HL-60 (cell line): ENCODE measurements at regions not wholly inside any gene's neighbourhood (a gene's known extent, or its start where the extent isn't known, plus 50 kb on each side); places are given as distances from the start of the nearest gene placed in this dataset.

Experiments
- DNase-seq, 2 experiments: peaks; one replicate each; pipeline ENCODE4 v3.0.0-alpha.2; 2010 to 2020; ENCODE audit warnings: low read depth in 1 of 2, low spot score in 1 of 2
- H3K27ac ChIP-seq: fragments of 250-450 bp; sonication (Bioruptor Pico); replicated peaks from 2 replicates; pipeline ENCODE4 v1.5.1; 2020; ENCODE audit warnings: mild to moderate bottlenecking, moderate library complexity
- H3K27me3 ChIP-seq: fragments of 250-450 bp; sonication (Bioruptor Pico); 2 replicates; pipeline ENCODE4 v1.5.1; 2021; ENCODE audit warnings: mild to moderate bottlenecking, moderate library complexity; ENCODE audit not compliant: insufficient read depth, poor library complexity, severe bottlenecking
- H3K4me3 ChIP-seq: replicated peaks from 2 replicates; pipeline ENCODE4 v1.5.1; 2011; ENCODE audit warnings: mild to moderate bottlenecking, control low read depth, low read length; ENCODE audit not compliant: insufficient read depth
- GABPA ChIP-seq: IDR thresholded peaks from 2 replicates; pipeline ENCODE4 v1.6.1; 2012; ENCODE audit warnings: low read depth
- POLR2AphosphoS5 ChIP-seq: IDR thresholded peaks from 2 replicates; pipeline ENCODE4 v1.6.1; 2012; ENCODE audit warnings: low read depth
- REST ChIP-seq: IDR thresholded peaks from 2 replicates; pipeline ENCODE4 v1.6.1; 2012; ENCODE audit warnings: low read depth; ENCODE audit not compliant: insufficient replicate concordance
- SPI1 ChIP-seq: IDR thresholded peaks from 2 replicates; pipeline ENCODE4 v1.6.1; 2012; ENCODE audit warnings: low read depth, mild to moderate bottlenecking, borderline replicate concordance
- TF ChIP-seq, protein P1 (sequence below): IDR thresholded peaks from one replicate; pipeline ENCODE4 v1.5.1; 2011; ENCODE audit warnings: low read length, control low read depth, inconsistent platforms; ENCODE audit not compliant: insufficient read depth

- H3K4me3 ChIP-seq = no peak overlapping the region
- DNase-seq = no peak
- H3K27me3 ChIP-seq = no peaks in the 10 kb centered on the region
- TF ChIP-seq POLR2AphosphoS5 (no peak), SPI1 (no peak), GABPA (no peak), REST (no peak)
- TF ChIP-seq, protein P1, sequence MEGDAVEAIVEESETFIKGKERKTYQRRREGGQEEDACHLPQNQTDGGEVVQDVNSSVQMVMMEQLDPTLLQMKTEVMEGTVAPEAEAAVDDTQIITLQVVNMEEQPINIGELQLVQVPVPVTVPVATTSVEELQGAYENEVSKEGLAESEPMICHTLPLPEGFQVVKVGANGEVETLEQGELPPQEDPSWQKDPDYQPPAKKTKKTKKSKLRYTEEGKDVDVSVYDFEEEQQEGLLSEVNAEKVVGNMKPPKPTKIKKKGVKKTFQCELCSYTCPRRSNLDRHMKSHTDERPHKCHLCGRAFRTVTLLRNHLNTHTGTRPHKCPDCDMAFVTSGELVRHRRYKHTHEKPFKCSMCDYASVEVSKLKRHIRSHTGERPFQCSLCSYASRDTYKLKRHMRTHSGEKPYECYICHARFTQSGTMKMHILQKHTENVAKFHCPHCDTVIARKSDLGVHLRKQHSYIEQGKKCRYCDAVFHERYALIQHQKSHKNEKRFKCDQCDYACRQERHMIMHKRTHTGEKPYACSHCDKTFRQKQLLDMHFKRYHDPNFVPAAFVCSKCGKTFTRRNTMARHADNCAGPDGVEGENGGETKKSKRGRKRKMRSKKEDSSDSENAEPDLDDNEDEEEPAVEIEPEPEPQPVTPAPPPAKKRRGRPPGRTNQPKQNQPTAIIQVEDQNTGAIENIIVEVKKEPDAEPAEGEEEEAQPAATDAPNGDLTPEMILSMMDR = no peak
- H3K27ac ChIP-seq = no peak overlapping the region
Observed at GRCh38 chr2:12173271-12173942, 427.0 kb downstream of the LPIN1 start.

DNA sequence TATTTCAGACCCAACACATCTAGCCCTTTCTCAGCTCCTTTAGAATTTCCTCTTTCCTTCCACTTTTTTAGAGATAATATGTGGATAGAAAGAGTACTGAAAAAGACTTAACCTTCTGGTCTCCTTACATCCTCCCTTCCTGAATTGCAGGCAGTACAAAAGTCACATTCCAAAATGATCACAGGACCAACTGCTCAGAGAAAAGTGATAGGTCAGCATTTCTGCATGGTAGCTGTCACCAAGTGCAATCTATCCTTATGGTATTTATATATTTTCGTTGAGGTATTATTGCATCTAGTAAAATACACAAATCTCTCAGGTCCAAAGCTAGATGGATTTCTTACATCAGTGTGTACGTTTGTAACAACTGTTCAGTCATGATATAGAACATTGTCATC is 427.5 kb downstream of the LPIN1 start:
- Histone ChIP-seq H3K27ac (no peak overlapping the region), H3K27me3 (no peaks in the 10 kb centered on the region), H3K4me3 (no peak overlapping the region)
- DNase-seq = no peak
- TF ChIP-seq REST (no peak), POLR2AphosphoS5 (no peak), GABPA (no peak), SPI1 (no peak)
- TF ChIP-seq, protein P1 = no peak

DNA sequence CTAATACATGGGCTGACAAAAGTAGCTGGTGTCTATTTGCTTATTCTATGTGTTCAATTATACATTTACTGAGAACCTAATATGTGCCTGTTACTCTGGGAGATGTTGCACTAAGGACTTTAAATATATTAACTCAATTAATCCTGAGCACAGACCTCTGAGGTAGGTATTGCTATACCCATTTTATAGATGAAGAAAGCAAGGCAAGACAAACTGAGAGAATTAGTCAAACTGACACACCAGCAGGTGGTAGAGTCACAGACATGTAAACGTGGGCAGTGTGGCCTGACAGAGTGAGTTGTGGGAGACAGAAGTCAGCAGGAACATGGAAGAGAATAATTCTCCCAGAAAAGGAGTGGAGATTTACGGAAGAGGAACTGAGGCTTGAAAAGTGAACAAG is 428.9 kb downstream of the LPIN1 start:
- no peaks in the 10 kb centered on the region for H3K27me3 ChIP-seq
- H3K4me3 ChIP-seq = no peak overlapping the region
- TF ChIP-seq POLR2AphosphoS5 = no peak
- TF ChIP-seq SPI1 = no peak
- no peak for TF ChIP-seq REST
- TF ChIP-seq GABPA = no peak
- TF ChIP-seq, protein P1 = no peak
- no peak overlapping the region for H3K27ac ChIP-seq
- no peak for DNase-seq
